Renal cortical epithelial cell (primary cell): ENCODE measurements at regions not wholly inside any gene's neighbourhood (a gene's known extent, or its start where the extent isn't known, plus 50 kb on each side); places are given as distances from the start of the nearest gene placed in this dataset.
A peak's percentile ranks its signal among the peaks of the same experiment; 100 is the strongest.
"Not testable (repeated sequence)": the region's sequence is repeated elsewhere in the genome, so short reads cannot be mapped to it uniquely, and the experiment has no call there.

ENCODE experiments used
- DNase-seq: peaks from one replicate; pipeline ENCODE4 v3.0.0-alpha.2; 2011; ENCODE audit warnings: low read depth

DNA sequence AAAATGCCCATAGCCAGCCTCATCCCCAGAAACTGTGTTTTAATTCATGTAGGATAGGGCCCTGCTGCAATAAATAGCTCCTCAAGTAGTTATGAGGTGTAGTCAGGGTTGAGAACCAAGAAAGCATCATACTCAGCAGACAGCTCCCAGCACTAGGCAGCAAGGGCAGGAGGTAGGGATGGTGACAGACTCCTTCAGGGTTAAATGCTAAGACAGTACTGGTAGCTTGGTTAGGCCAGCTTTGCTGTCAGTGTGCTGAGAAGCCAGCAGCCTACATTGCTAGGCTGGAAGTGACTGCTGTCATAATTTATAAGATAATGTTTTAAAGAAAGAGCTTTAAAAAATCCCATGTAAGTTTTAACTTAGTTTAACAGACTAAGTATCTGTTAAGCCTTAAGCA lies 113.9 kb upstream of the IMMP2L start:
- DNase-seq: no peak

DNA sequence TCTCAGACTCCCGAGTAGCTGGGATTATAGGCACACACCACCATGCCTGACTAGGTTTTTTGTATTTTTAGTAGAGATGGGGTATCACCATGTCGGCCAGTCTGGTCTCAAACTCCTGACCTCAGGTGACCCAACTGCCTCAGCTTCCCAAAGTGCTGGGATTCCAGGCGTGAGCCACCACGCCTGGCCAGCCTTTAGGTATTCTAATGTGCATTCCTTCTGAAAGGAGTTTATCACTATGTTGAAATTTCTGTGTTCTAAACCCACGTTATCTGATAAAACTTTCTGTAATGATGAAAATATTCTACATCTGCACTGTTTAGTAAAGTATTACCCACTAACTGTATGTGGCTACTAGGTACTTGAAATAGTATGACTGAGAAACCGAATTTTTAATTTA lies 110.6 kb upstream of the IMMP2L start:
- DNase-seq: peak; percentile 19

DNA sequence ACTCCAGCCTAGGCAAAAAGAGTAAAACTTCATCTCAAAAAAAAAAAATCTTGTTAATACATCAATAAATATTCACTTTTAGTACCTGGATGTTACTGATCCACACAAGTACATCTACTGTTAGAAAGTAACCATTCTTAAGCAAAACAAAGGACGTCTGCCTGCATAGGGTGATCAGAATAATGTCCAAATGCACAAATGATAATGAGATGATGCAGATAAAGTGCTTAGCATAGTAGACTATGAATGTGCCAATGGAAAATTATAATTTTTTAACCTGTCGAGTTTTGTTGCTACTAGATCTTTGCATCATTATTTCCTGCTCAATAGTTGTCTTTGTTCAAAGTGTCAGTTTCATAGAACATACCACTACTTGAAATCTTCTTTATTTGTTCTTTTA lies 109.6 kb upstream of the IMMP2L start:
- no peak for DNase-seq

DNA sequence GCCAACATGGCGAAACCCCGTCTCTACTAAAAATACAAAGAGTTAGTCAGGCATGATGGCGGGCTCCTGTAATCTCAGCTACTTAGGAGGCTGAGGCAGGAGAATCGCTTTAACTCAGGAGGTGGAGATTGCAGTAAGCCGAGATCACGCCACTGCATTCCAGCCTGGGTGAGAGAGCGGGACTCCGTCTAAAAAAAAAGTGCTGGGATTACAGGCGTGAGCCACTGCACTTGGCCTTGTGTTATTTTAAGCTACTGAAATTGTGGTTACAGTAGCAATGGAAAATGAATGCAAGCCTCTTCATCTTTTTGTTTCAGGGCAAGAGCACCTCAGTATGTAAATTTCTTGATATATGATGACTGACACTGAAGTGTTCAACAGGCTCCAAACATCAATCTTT lies 106.4 kb upstream of the IMMP2L start:
- DNase-seq: no peak

DNA sequence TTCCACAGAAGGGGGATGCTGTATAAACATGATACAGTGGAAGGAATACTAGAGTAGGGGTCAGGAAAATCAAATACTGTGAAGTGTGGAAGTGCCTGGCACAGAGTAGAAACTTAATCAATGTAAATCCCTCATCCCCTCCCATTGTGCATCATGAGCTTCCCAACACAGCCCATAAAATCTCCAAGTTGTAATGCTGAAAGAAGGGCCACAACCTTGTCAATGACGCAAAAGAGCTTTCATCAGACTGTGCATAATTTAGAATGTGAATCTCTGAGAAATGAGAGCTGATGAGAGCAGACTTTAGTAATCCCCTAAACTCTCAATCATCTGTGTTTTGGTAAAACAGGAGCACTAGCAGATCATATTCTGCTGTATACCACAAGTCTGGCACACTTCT lies 105.2 kb upstream of the IMMP2L start:
- DNase-seq: no peak

- no peak for DNase-seq
Observed at GRCh38 chr7:111666260-111666659, 104.0 kb upstream of the IMMP2L start.

DNA sequence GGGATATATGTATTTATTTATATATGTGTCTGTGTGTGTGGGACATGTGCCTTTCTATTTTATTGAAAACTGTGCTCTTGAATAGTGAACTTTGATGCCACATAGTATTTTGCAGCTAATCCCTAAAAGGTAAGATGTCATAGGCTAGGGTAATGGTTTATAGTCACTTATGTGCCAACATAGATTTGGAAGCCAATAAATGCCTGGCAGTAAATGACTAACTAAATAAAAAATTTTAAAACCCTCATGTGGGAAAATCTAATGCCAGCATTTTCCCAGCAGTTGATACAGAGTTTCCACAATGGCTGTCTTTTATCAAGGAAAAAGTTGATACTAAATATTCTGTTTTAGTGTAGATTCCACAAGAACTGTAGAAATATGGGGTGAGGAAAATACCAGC lies 101.5 kb upstream of the IMMP2L start:
- DNase-seq: no peak

GRCh38 chr7:111662386-111662785 lies 100.1 kb upstream of the IMMP2L start:
- no peak for DNase-seq

- DNase-seq: no peak
Observed at GRCh38 chr7:111660478-111660877, 98.2 kb upstream of the IMMP2L start.

DNA sequence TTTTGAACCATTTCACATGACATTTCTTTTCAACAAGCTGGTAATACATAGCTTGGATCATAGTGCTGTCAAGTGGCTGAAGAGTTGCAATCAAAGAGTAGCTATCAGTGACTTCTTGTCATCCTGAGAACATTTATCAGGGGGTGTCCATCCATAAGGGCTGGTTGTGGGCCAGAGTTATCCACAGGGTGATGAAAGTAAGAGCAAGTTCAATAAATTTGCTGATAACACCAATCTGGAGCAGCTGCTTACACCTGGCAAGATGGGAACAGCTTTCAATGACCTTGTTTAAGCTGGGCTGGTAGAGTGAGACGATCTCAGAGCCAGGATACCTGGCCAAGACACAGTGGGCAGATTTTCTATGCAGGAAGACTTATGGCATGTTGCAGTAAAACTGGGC lies 96.3 kb upstream of the IMMP2L start:
- no peak for DNase-seq

- DNase-seq: no peak
Observed at GRCh38 chr7:111657018-111657417, 94.7 kb upstream of the IMMP2L start.

- no peak for DNase-seq
Observed at GRCh38 chr7:111654343-111654742, 92.1 kb upstream of the IMMP2L start.

DNA sequence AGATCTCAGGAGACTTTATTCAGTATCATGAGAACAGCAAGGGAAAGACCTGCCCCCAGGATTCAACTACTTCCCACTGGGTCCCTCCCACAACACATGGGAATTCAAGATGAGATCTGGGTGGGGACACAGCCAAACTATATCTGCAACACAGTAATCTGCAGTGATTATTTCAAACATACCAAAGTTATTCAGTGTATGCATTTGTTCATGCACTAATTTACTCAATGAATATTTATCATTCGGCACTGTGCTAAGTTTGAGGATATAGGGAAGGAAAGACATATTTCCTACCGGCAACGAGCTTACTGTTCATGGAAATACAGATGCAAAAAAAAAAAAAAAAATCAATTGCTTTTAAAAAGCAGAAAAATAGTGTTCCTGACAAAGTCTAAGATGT lies 91.6 kb upstream of the IMMP2L start:
- DNase-seq: no peak

DNA sequence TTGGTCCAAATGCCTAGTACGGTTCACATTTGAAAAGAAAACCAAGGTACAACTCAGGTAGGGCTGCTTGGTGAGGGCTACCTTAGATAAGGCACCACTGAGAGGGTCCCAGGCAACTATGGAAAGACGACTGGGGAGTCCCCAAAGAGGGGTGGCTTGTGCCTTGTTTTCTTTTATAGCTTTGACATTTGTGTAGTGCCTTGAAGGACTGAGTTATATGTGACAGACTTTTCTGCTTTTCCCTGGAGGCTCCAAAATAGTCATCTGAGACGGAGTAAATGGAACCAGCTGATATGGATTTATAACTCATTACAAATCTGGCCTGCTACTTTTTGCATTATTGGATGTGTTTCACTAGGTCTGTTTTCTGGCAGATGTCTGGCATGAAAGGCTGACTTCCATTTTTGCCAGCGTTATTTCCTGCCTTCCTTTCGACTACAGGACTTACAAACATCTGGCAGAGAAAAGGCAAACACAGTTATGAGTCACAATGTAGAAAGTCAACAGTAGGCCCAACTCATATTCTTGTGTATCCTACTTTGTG lies 88.2 kb upstream of the IMMP2L start:
- DNase-seq: peak; percentile 3

GRCh38 chr7:111647881-111648280 lies 85.6 kb upstream of the IMMP2L start:
- DNase-seq: no peak

- DNase-seq: not testable (repeated sequence)
Observed at GRCh38 chr7:111644595-111644994, 82.3 kb upstream of the IMMP2L start.

DNA sequence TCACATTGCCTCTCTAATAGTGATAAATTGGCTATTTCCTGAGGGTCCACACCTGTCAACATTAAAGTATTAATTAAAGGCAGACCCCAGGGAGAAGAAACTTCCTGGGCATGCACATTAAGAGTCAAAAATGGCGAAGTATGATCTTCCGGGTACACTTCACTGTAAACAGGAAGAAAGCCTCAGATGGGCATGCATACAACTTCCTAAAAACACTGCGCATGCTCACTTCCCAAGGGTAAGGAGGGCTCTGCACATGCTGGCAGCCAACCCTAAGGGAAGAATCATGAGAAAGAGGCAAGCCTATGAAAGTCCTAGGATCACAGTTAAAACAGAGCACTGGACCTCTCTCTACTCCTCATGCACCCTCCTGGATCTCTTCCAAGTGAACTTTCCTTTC lies 80.1 kb upstream of the IMMP2L start:
- DNase-seq: no peak

GRCh38 chr7:111640416-111640815 lies 78.1 kb upstream of the IMMP2L start:
- DNase-seq: no peak

- no peak for DNase-seq
Observed at GRCh38 chr7:111639934-111640333, 77.6 kb upstream of the IMMP2L start.

DNA sequence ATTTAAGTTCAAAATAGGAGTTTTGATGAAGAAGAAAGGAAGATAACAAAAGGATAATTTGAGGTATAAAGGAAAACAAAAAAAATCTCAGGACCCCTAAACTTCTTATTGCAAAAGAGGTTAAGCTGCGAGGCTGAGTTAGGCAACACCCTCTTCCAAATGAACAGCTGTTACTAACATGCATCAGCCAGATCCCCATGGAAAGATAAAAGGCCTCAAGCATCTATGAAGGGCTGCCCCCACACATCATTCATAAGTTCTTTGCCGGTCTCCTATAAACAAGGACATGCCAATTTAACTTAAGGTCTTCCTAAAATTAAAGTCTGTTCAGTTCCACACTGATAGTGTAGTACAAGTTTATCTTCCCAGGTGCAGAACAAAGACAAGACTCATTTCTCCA lies 75.8 kb upstream of the IMMP2L start:
- no peak for DNase-seq

- no peak for DNase-seq
Observed at GRCh38 chr7:111633878-111634277, 71.6 kb upstream of the IMMP2L start.

DNA sequence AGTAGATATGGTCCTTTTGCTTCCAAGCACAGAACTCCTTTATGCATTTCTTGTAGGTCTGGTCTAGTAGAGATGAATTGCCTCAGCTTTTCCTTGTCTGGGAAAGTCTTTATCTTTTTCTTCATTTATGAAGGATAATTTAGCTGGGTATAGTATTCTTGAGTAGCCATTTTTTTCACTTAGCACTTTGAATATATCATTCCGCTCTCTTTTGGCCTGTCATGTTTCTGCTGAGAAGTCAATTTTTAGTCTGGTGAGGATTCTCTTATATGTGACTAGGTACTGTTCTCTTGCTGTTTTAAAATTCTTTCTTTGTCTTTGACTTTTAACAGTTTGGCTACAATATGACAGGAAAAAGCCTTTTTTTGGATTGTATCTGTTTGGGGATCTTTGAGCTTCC lies 68.6 kb upstream of the IMMP2L start:
- DNase-seq: no peak

DNA sequence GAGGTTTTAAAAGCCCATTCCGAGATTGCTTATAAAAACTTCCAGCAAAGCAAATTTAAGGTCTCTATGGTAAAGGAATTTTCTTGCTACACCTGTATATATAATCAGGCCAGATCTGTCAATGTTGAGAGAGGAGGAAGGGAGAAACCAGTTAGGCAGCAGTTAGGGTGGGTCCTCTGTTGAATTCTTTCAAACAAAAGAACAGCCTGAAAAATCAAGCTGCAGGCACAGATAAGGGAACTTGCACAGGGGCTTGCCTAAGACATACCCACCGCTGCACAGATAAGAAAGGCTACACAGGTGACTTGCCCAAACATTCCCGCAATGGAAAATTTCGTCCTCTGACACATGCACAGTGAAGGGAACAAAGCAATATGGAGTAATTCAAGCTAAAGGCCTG lies 59.8 kb upstream of the IMMP2L start:
- DNase-seq: no peak
